ENCODE measurements at regions not wholly inside any gene's neighbourhood (a gene's known extent, or its start where the extent isn't known, plus 50 kb on each side); places are given as distances from the start of the nearest gene placed in this dataset.

GRCh38 chr12:47023311-47023710 is 56.1 kb upstream of the PCED1B start:
- no peak overlapping the region for H3K4me3 ChIP-seq (ENCODE audit: low read depth, poor library complexity, severe bottlenecking)
- TF ChIP-seq CTCF (IDR thresholded peaks at IDR 0.05): no peak
- no peak for TF ChIP-seq POLR2A (IDR thresholded peaks at IDR 0.05)
- DNase-seq (ENCODE audit: low spot score in 2 of 2): no peak
- intact Hi-C loops (cut with DNase I; ENCODE audit: low total_unique reads): no loop called here
- 58 to 60% methylated on average over 3 of the region's 3 CpGs for WGBS, 2 donors

GRCh38 chr12:47023953-47024352 is 55.5 kb upstream of the PCED1B start:
- DNase-seq (ENCODE audit: low spot score in 2 of 2): no peak
- 72 to 79% methylated on average over 6 of the region's 6 CpGs for WGBS, 2 donors
- no peak for TF ChIP-seq POLR2A (IDR thresholded peaks at IDR 0.05)
- TF ChIP-seq CTCF (IDR thresholded peaks at IDR 0.05): no peak
- H3K4me3 ChIP-seq (ENCODE audit: low read depth, poor library complexity, severe bottlenecking): no peak overlapping the region
- intact Hi-C loops (cut with DNase I; ENCODE audit: low total_unique reads): no loop called here

- intact Hi-C loops (cut with DNase I; ENCODE audit: low total_unique reads): no loop called here
- WGBS, 2 donors: 62 to 74% methylated on average over 2 of the region's 2 CpGs
- H3K4me3 ChIP-seq (ENCODE audit: low read depth, poor library complexity, severe bottlenecking): no peak overlapping the region
- DNase-seq (ENCODE audit: low spot score in 2 of 2): no peak
- TF ChIP-seq CTCF (IDR thresholded peaks at IDR 0.05) (no peak), POLR2A (IDR thresholded peaks at IDR 0.05) (no peak)
Observed at GRCh38 chr12:47024463-47024862, 55.0 kb upstream of the PCED1B start.

- WGBS, 2 donors: 74 to 84% methylated on average over 2 of the region's 2 CpGs
Observed at GRCh38 chr12:47025349-47025748, 54.1 kb upstream of the PCED1B start.

GRCh38 chr12:47025798-47026197 is 53.6 kb upstream of the PCED1B start:
- TF ChIP-seq CTCF (IDR thresholded peaks at IDR 0.05): no peak
- TF ChIP-seq POLR2A (IDR thresholded peaks at IDR 0.05): no peak
- 89 to 96% methylated on average over 2 of the region's 2 CpGs for WGBS, 2 donors
- DNase-seq (ENCODE audit: low spot score in 2 of 2): no peak
- intact Hi-C loops (cut with DNase I; ENCODE audit: low total_unique reads): no loop called here
- no peak overlapping the region for H3K4me3 ChIP-seq (ENCODE audit: low read depth, poor library complexity, severe bottlenecking)

More at GRCh38 chr12:47025349-47025748, 54.1 kb upstream of the PCED1B start:
- no peak overlapping the region for H3K4me3 ChIP-seq (ENCODE audit: low read depth, poor library complexity, severe bottlenecking)
- DNase-seq (ENCODE audit: low spot score in 2 of 2): no peak
- intact Hi-C loops (cut with DNase I; ENCODE audit: low total_unique reads): no loop called here
- TF ChIP-seq CTCF (IDR thresholded peaks at IDR 0.05) (no peak), POLR2A (IDR thresholded peaks at IDR 0.05) (no peak)

GRCh38 chr12:47026291-47026690 is 53.1 kb upstream of the PCED1B start:
- no peak for DNase-seq (ENCODE audit: low spot score in 2 of 2)
- TF ChIP-seq CTCF (IDR thresholded peaks at IDR 0.05): no peak
- no peak for TF ChIP-seq POLR2A (IDR thresholded peaks at IDR 0.05)
- H3K4me3 ChIP-seq (ENCODE audit: low read depth, poor library complexity, severe bottlenecking): no peak overlapping the region
- 78 to 84% methylated on average over 5 of the region's 5 CpGs for WGBS, 2 donors
- intact Hi-C loops (cut with DNase I; ENCODE audit: low total_unique reads): no loop called here
